ENCODE measurements at regions not wholly inside any gene's neighbourhood (a gene's known extent, or its start where the extent isn't known, plus 50 kb on each side); places are given as distances from the start of the nearest gene placed in this dataset.

GRCh38 chr6:140548366-140548765, 1173.9 kb upstream of the CITED2 start:
- TF ChIP-seq, protein P1, sequence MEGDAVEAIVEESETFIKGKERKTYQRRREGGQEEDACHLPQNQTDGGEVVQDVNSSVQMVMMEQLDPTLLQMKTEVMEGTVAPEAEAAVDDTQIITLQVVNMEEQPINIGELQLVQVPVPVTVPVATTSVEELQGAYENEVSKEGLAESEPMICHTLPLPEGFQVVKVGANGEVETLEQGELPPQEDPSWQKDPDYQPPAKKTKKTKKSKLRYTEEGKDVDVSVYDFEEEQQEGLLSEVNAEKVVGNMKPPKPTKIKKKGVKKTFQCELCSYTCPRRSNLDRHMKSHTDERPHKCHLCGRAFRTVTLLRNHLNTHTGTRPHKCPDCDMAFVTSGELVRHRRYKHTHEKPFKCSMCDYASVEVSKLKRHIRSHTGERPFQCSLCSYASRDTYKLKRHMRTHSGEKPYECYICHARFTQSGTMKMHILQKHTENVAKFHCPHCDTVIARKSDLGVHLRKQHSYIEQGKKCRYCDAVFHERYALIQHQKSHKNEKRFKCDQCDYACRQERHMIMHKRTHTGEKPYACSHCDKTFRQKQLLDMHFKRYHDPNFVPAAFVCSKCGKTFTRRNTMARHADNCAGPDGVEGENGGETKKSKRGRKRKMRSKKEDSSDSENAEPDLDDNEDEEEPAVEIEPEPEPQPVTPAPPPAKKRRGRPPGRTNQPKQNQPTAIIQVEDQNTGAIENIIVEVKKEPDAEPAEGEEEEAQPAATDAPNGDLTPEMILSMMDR (conservative IDR thresholded peaks at IDR 0.05 in 1 of 2, IDR thresholded peaks at IDR 0.05 in 1 of 2; ENCODE audit: extremely low read depth in 1 of 2, insufficient read depth in 1 of 2, low read depth in 1 of 2, low read length in 2 of 2): no peak
- no peak for TF ChIP-seq EZH2 (IDR thresholded peaks at IDR 0.05; ENCODE audit: borderline replicate concordance, low read length)

All from mammary epithelial cell (primary cell).